ENCODE measurements at regions not wholly inside any gene's neighbourhood (a gene's known extent, or its start where the extent isn't known, plus 50 kb on each side); places are given as distances from the start of the nearest gene placed in this dataset.
"Not testable (repeated sequence)": the region's sequence is repeated elsewhere in the genome, so short reads cannot be mapped to it uniquely, and the experiment has no call there.

DNA sequence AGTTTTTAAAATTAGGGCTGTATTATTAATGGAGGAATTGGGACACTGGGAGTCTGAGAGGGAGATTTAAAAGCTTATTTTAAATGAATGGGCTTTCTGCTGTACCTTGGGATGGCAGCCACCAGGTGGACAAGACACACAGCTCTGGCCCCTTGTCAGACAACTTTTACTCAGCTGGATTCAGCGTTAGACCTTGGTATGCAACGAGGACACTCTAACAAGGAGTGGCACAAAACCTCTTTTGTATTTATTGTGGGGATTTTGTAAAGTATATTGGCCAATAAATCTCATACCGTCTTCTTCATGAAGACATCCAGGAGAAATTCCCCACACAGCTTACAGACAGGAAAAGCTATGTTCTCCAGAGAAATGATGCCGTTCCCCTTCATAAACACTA is 105.7 kb downstream of the LCA5 start:
- DNase-seq = no peak

GRCh38 chr6:79430913-79431536 is 106.2 kb downstream of the LCA5 start:
- DNase-seq = no peak

GRCh38 chr6:79427721-79428120 is 109.5 kb downstream of the LCA5 start:
- peak; percentile 65 for DNase-seq

DNA sequence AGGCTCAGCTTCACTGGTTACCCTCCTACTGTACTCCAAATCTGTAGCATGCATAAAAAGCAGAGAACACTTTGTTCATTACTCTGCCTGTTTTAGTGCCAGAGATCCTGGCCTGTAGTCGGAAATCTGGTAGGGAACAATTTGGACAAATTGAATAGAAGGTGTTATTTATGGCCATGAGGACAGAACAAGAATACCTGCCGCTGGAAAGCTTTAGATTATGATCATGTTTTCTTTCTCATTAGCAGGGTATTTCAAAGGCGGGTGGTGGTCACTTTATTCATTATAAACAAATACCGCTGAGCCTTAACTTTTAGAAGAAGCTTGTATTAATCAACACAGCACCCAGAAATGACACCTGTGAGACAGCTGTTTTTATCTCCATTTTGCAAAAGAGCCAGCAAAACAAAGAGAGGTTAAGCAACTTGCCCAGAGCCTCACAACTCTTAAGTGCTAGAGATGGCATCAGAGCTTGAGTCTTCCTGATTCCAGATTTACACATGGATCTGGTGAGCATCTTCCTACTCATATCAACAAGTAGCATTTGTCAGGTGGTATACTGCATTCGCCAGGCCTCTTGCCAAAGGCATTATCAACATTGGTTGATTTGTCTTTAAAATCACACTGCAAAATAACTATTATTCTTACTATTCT is 110.5 kb downstream of the LCA5 start:
- no peak for DNase-seq

GRCh38 chr6:79425589-79426311 is 111.5 kb downstream of the LCA5 start:
- DNase-seq = no peak

GRCh38 chr6:79423216-79423615 is 114.0 kb downstream of the LCA5 start:
- DNase-seq = no peak

GRCh38 chr6:79422666-79423065 is 114.6 kb downstream of the LCA5 start:
- DNase-seq = no peak

DNA sequence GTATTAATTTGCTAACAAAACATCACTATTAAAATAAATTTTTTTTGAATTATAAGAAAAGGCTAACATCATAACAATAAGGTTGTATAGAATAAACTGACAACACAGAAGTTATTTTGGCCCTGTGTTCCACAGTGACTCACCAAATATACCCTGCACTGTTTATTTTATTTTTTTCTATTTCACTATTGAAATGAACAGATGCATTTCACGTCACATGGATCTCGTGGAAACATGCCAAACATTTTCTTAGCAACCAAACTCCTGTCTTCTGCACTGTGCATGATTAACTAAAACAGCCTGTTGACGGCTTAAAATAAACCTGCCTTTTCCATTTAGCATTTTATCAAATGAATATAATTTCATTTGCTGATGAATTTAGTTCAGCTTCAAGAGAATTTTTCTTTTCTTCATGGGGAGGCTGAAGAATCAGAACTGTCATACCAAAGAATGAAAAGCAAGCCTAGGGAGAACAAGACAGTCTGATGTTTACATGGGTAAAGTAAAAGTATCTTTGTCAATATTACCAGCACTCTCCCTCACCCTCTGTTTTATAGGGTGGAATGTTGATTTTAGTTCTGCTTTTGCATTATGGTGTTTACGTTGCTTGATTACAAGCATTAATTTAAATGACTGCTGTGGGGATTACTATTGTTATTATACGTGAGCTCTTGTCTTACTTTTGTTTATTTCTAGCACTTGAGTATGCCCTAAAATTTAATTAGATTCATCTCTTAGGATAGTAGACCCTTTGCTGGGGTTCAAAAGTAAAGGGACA is 115.3 kb downstream of the LCA5 start:
- DNase-seq = peak; percentile 86

GRCh38 chr6:79421001-79421411 is 116.2 kb downstream of the LCA5 start:
- peak; percentile 93 for DNase-seq

DNA sequence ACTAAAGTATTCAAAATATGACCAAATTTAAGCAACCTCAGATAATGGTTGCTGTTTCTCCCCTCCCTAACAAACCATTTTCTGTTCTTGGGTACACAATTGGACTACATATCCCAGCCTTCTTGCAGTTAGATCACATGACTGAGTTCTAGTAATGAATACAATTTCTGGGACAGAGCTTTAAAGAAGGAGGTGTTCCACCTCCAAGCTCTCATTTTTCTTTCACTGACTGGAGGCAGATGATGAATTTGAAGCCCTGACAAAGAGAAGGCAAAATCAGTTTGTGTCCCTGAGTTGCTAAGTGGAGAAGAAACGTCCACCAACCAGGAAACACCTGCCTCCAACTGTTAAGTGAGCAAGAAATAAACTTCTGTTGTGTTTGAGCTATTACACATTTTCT is 117.2 kb downstream of the LCA5 start:
- DNase-seq = no peak

DNA sequence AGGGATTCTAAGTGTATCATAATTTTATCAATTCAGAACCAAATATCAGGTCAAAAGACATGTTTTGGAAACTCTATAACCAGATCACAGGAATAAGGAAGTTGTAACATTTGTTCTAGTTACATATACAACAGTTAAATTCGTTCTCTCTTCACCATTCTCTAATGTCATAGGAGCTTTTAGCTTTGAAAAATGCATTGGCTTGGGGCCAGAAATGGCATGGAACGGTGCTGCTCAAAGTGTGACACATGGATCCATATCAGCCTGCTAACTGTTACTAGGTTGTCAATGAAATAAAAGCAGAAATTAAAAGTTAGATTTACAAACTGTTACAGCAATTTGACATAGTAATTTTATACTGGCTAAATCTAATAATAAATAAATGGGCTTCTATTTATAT is 120.3 kb downstream of the LCA5 start:
- DNase-seq = no peak

DNA sequence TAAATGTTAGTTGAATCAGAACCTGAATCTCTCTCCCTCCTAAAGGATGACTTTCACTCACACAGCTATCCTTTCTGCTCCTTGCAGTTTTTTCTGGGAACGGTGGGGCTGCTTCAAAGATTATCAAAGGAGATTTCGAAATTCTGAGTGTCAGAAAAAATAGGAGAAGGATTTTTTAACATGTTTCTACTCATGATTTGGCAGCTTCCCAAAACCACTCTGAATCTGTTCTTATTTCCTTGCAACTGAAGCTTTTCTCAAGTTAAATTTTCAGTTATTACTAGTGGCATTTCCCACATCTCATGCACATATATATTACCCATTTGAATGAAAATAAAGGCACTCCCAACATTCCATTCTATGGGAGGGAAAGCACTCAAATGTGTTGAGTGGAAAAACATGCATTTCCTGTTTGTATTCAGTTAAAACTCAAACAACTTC is 123.6 kb downstream of the LCA5 start:
- DNase-seq = peak; percentile 80

- no peak for DNase-seq
These were observed 126.4 kb downstream of the LCA5 start for GRCh38 chr6:79410806-79411205.

GRCh38 chr6:79408256-79408974 is 128.8 kb downstream of the LCA5 start:
- DNase-seq = no peak

- DNase-seq = no peak
These were observed 132.6 kb downstream of the LCA5 start for GRCh38 chr6:79404677-79405076.

DNA sequence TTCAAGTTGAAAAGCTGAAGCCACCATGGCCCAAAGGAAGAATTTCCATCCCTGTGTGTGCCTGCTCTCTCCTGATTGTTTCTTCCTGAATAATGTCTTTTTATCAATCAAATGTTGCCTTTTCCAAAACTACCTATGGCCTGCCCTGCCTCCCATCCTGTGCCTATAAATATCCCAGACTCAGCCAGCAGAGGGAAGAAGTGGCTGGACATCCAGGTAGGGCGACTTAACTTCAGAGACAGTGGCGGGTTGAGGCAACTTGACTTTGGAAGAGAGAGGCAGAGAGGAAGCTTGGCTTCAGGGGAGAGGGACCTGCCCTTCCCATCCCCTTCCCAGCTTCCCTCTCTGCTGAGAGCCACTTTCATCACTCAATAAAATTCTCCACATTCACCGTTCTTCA is 133.0 kb downstream of the LCA5 start:
- no peak for DNase-seq

DNA sequence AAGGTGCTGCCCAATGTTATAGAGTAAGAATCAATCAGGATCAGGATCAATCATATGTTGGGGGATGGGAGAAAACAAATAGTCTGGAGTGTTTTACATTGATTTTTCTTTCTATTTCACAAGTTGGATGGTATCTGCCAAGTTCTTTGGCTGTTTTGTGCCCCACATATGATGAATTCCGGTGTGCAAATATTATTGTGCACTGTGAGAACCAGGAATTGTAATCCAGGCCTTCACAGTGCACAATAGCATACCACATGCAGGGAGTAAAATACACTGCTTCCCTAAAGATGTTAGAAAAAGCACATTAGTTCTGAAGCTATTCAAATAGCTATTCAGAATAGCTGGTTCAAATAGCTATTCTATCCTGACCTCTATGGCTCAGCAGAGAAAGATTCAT is 133.7 kb downstream of the LCA5 start:
- DNase-seq = no peak

DNA sequence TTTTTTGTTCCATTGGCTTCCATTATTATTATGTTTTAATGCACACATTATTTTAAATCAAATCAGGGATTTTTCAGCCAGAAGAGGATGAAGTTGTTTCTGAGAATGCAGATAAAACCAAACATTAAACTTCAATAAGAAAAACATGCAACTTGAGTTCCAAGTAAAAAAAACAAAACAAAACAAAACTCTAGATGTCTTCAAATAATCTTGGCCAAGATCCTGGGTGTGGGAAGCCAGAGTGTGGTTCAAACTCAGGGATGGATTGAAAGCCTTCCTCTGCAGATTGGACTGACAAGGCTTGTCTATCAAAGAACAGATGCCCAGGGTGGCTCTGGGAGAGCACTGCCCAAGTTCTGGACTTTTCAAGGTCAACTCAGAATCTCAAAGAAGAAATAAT is 134.1 kb downstream of the LCA5 start:
- no peak for DNase-seq

DNA sequence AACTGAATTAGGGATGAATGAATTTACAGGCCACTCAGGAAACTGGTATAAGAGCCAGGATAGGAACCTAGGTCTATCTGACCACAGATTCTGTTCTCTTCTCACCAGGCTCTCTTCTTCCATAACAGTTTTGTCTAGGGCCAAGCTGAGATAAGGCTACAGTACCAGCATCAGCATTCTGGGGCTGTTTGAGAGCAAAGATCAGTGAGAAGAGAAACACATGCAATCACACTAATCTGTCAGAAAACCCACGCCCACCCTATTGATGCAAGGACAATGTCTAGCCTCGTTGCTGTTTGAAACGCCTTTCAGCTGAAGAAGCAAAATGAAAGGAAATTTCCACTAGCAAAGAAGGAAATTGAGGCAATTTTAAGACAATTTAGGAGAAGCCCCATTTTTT is 137.7 kb downstream of the LCA5 start:
- no peak for DNase-seq

- DNase-seq = not testable (repeated sequence)
These were observed 138.6 kb downstream of the LCA5 start for GRCh38 chr6:79398617-79399016.

- DNase-seq = no peak
These were observed 140.6 kb downstream of the LCA5 start for GRCh38 chr6:79396625-79397024.

GRCh38 chr6:79394690-79395089 is 142.5 kb downstream of the LCA5 start:
- DNase-seq = no peak

- no peak for DNase-seq
These were observed 145.1 kb downstream of the LCA5 start for GRCh38 chr6:79392094-79392493.

All from NCI-H226 (cell line).